GM23338 (cell line): ENCODE measurements at regions not wholly inside any gene's neighbourhood (a gene's known extent, or its start where the extent isn't known, plus 50 kb on each side); places are given as distances from the start of the nearest gene placed in this dataset.
"Not testable (repeated sequence)": the region's sequence is repeated elsewhere in the genome, so short reads cannot be mapped to it uniquely, and the experiment has no call there.

Experiments
- ATAC-seq: fragments of 200-7000 bp; cut with Tn5 transposase; 3 replicates; pipeline ENCODE4 v1.9.1; 2020
- DNase-seq: peaks from one replicate; pipeline ENCODE4 v3.0.0-alpha.2; 2015; ENCODE audit warnings: low spot score
- H2AFZ ChIP-seq: fragments of 200-600 bp; sonication (generic); 2 replicates; pipeline ENCODE4 v1.8.0; 2016; ENCODE audit warnings: antibody characterized with exemption, mild to moderate bottlenecking, moderate library complexity
- H3F3A ChIP-seq: fragments of 200-600 bp; sonication (generic); replicated peaks from 2 replicates; pipeline ENCODE4 v1.8.0; 2017; ENCODE audit warnings: antibody characterized with exemption, mixed run types, low read depth
- H3K27ac ChIP-seq: fragments of 200-600 bp; sonication (generic); 2 replicates; pipeline ENCODE4 v1.6.1; 2016; ENCODE audit warnings: low read depth
- H3K27me3 ChIP-seq: fragments of 200-600 bp; sonication (generic); 2 replicates; pipeline ENCODE4 v1.8.0; 2016; ENCODE audit warnings: mild to moderate bottlenecking, mixed run types, moderate library complexity; ENCODE audit not compliant: insufficient read depth
- H3K36me3 ChIP-seq: fragments of 200-600 bp; sonication (generic); 2 replicates; pipeline ENCODE4 v1.8.0; 2016; ENCODE audit warnings: mild to moderate bottlenecking; ENCODE audit not compliant: insufficient read depth
- H3K4me1 ChIP-seq: fragments of 200-600 bp; sonication (generic); 2 replicates; pipeline ENCODE4 v1.8.0; 2016; ENCODE audit warnings: mild to moderate bottlenecking, moderate library complexity; ENCODE audit not compliant: insufficient read depth
- H3K4me2 ChIP-seq: fragments of 200-600 bp; sonication (generic); 2 replicates; pipeline ENCODE4 v1.7.1; 2017; ENCODE audit warnings: mixed run types
- H3K4me3 ChIP-seq: fragments of 200-600 bp; sonication (generic); 2 replicates; pipeline ENCODE4 v1.6.1; 2016; ENCODE audit warnings: mixed run types
- H3K79me2 ChIP-seq: fragments of 200-600 bp; sonication (generic); replicated peaks from 2 replicates; pipeline ENCODE4 v1.8.0; 2017; ENCODE audit warnings: mild to moderate bottlenecking; ENCODE audit not compliant: insufficient read depth
- H3K9me2 ChIP-seq: fragments of 200-600 bp; sonication (generic); 2 replicates; pipeline ENCODE4 v1.8.0; 2017; ENCODE audit not compliant: insufficient read depth
- H4K20me1 ChIP-seq: fragments of 200-600 bp; sonication (generic); replicated peaks from 2 replicates; pipeline ENCODE4 v1.8.0; 2017; ENCODE audit warnings: mild to moderate bottlenecking; ENCODE audit not compliant: insufficient read depth
- H3K27ac Mint-ChIP-seq: 2 replicates; pipeline ENCODE4 v1.8.0; 2020; ENCODE audit warnings: inconsistent platforms, mild to moderate bottlenecking, moderate library complexity, mixed read lengths
- H3K27me3 Mint-ChIP-seq: 3 replicates; pipeline ENCODE4 v1.8.0; 2022; ENCODE audit warnings: low read depth, mild to moderate bottlenecking, moderate library complexity, mixed read lengths, inconsistent platforms; ENCODE audit not compliant: insufficient read depth, poor library complexity
- H3K36me3 Mint-ChIP-seq: 3 replicates; pipeline ENCODE4 v1.8.0; 2021; ENCODE audit warnings: low read depth, mild to moderate bottlenecking, inconsistent platforms, moderate library complexity, mixed read lengths
- H3K4me1 Mint-ChIP-seq: 3 replicates; pipeline ENCODE4 v1.8.0; 2020; ENCODE audit warnings: mild to moderate bottlenecking, inconsistent platforms, mixed read lengths
- H3K4me3 Mint-ChIP-seq: 3 replicates; pipeline ENCODE4 v1.8.0; 2021; ENCODE audit warnings: moderate library complexity, mild to moderate bottlenecking, inconsistent platforms, mixed read lengths
- H3K9me3 Mint-ChIP-seq: 3 replicates; pipeline ENCODE4 v1.8.0; 2020; ENCODE audit warnings: moderate library complexity, mild to moderate bottlenecking, inconsistent platforms, mixed read lengths
- EZH2 ChIP-seq: fragments of 200-600 bp; sonication (generic); IDR thresholded peaks from one replicate; pipeline ENCODE4 v1.8.0; 2017; ENCODE audit warnings: antibody characterized with exemption, mild to moderate bottlenecking, low read depth; ENCODE audit not compliant: unreplicated experiment
- POLR2AphosphoS5 ChIP-seq: IDR thresholded peaks from 2 replicates; pipeline ENCODE4 v1.6.1; 2016; ENCODE audit warnings: antibody characterized with exemption, low read depth
- REST ChIP-seq: IDR thresholded peaks from one replicate; pipeline ENCODE4 v1.6.1; 2018; ENCODE audit warnings: antibody characterized with exemption; ENCODE audit not compliant: unreplicated experiment
- STAT1 ChIP-seq: IDR thresholded peaks from one replicate; pipeline ENCODE4 v1.6.1; 2016; ENCODE audit warnings: antibody characterized with exemption; ENCODE audit not compliant: unreplicated experiment
- ZNF331 ChIP-seq: fragments of 250-450 bp; sonication (Bioruptor Pico); IDR thresholded peaks from 2 replicates; pipeline ENCODE4 v1.5.0; 2020; ENCODE audit warnings: low read depth, mild to moderate bottlenecking, moderate library complexity
- TF ChIP-seq, protein P1 (sequence below), 2 experiments: fragments of 200-600 bp in 1 of 2; sonication (generic) in 1 of 2; conservative IDR thresholded peaks; 2 replicates each; pipeline versions ENCODE4 v1.5.1 to v1.6.1; 2016 to 2017; ENCODE audit warnings: antibody characterized with exemption in 2 of 2, low read depth in 2 of 2, mild to moderate bottlenecking in 2 of 2, moderate library complexity in 1 of 2

GRCh38 chr2:142613193-142613592 lies 264.3 kb upstream of the KYNU start:
- not testable (repeated sequence) for H3K27me3 ChIP-seq, H3K4me1 ChIP-seq, H3K36me3 Mint-ChIP-seq, H3K9me2 ChIP-seq, ATAC-seq, H3K27ac Mint-ChIP-seq, H4K20me1 ChIP-seq, H3K36me3 ChIP-seq, H3K4me3 ChIP-seq, H3K27me3 Mint-ChIP-seq, H3K9me3 Mint-ChIP-seq, H3K79me2 ChIP-seq, H3F3A ChIP-seq, DNase-seq, H3K4me3 Mint-ChIP-seq, H3K27ac ChIP-seq, H3K4me2 ChIP-seq
- peak overlapping the region; percentile 84 for H2AFZ ChIP-seq
- peaks cover 11% of the 10 kb centered on the region for H3K4me1 Mint-ChIP-seq

- DNase-seq (no peak), ATAC-seq (no peak)
- no peak overlapping the region for H3K4me3 Mint-ChIP-seq
- no peaks in the 10 kb centered on the region for H3K36me3 Mint-ChIP-seq
- Histone ChIP-seq H4K20me1 (no peaks in the 10 kb centered on the region), H3K27me3 (no peaks in the 10 kb centered on the region), H3K79me2 (no peaks in the 10 kb centered on the region), H3K36me3 (no peaks in the 10 kb centered on the region), H3K4me2 (no peak overlapping the region), H3K4me1 (no peaks in the 10 kb centered on the region), H3F3A (no peaks in the 10 kb centered on the region), H3K27ac (no peak overlapping the region), H2AFZ (no peak overlapping the region), H3K4me3 (no peak overlapping the region), H3K9me2 (no peaks in the 10 kb centered on the region)
- H3K27me3 Mint-ChIP-seq: no peaks in the 10 kb centered on the region
- no peaks in the 10 kb centered on the region for H3K9me3 Mint-ChIP-seq
- TF ChIP-seq STAT1 (no peak), ZNF331 (no peak), POLR2AphosphoS5 (no peak), EZH2 (no peak), REST (no peak)
- no peaks in the 10 kb centered on the region for H3K4me1 Mint-ChIP-seq
- no peak overlapping the region for H3K27ac Mint-ChIP-seq
Measured at GRCh38 chr2:142605421-142605820, 272.0 kb upstream of the KYNU start.

GRCh38 chr2:142603759-142604158 lies 273.7 kb upstream of the KYNU start:
- Histone ChIP-seq H2AFZ (no peak overlapping the region), H3K4me3 (no peak overlapping the region), H3K9me2 (no peaks in the 10 kb centered on the region), H3K4me1 (no peaks in the 10 kb centered on the region), H3K27ac (no peak overlapping the region), H4K20me1 (no peaks in the 10 kb centered on the region), H3K36me3 (no peaks in the 10 kb centered on the region), H3F3A (no peaks in the 10 kb centered on the region), H3K4me2 (no peak overlapping the region), H3K27me3 (no peaks in the 10 kb centered on the region), H3K79me2 (no peaks in the 10 kb centered on the region)
- no peak overlapping the region for H3K4me3 Mint-ChIP-seq
- ATAC-seq (no peak), DNase-seq (no peak)
- no peaks in the 10 kb centered on the region for H3K27me3 Mint-ChIP-seq
- H3K36me3 Mint-ChIP-seq: no peaks in the 10 kb centered on the region
- no peak overlapping the region for H3K27ac Mint-ChIP-seq
- TF ChIP-seq, protein P1, sequence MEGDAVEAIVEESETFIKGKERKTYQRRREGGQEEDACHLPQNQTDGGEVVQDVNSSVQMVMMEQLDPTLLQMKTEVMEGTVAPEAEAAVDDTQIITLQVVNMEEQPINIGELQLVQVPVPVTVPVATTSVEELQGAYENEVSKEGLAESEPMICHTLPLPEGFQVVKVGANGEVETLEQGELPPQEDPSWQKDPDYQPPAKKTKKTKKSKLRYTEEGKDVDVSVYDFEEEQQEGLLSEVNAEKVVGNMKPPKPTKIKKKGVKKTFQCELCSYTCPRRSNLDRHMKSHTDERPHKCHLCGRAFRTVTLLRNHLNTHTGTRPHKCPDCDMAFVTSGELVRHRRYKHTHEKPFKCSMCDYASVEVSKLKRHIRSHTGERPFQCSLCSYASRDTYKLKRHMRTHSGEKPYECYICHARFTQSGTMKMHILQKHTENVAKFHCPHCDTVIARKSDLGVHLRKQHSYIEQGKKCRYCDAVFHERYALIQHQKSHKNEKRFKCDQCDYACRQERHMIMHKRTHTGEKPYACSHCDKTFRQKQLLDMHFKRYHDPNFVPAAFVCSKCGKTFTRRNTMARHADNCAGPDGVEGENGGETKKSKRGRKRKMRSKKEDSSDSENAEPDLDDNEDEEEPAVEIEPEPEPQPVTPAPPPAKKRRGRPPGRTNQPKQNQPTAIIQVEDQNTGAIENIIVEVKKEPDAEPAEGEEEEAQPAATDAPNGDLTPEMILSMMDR (conservative IDR thresholded peaks at IDR 0.05; ENCODE audit: low read depth in 2 of 2): peak in 1 of 2 experiments; percentile 44; a peak in 2 of 4 replicates
- TF ChIP-seq STAT1: no peak
- H3K9me3 Mint-ChIP-seq: no peaks in the 10 kb centered on the region
- no peaks in the 10 kb centered on the region for H3K4me1 Mint-ChIP-seq
